ENCODE measurements at regions not wholly inside any gene's neighbourhood (a gene's known extent, or its start where the extent isn't known, plus 50 kb on each side); places are given as distances from the start of the nearest gene placed in this dataset.

DNA sequence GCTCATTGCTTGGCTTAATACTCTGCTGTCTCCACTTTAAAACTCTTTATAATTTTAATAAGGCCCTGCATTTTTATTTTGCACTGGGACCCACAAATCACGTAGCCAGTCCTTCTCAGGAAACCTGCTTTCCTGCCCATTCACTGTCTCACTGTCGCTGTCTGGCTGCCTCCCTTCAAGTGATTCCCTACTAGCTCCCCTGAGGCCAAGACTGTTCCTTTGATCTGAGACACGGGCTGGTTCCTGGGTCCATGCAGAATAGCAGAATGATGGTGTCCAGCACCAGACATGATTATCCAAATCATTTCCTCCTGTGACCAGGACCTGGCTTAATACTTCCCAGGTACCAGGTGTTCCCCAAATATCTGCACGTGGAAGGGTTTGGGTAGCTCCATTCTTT, 597.1 kb upstream of the KLF4 start:
- Histone ChIP-seq H3K36me3 (ENCODE audit: control insufficient read depth in 2 of 2, extremely low read depth in 1 of 2, insufficient read depth in 2 of 2, low read length in 2 of 2) (no peaks in the 10 kb centered on the region), H3K9me3 (ENCODE audit: control insufficient read depth, low read depth, low read length) (no peaks in the 10 kb centered on the region), H4K20me1 (ENCODE audit: control insufficient read depth, extremely low read depth, insufficient read depth, low read length) (no peaks in the 10 kb centered on the region), H2AFZ (ENCODE audit: control insufficient read depth, low read length) (no peak overlapping the region), H3K79me2 (ENCODE audit: control insufficient read depth, insufficient read depth, low read length) (no peaks in the 10 kb centered on the region), H3K9ac (ENCODE audit: control insufficient read depth, extremely low read depth, insufficient read depth, low read length) (no peak overlapping the region), H3K27ac (ENCODE audit: control insufficient read depth, insufficient read depth, low read length) (no peak overlapping the region), H3K27me3 (ENCODE audit: control insufficient read depth, extremely low read depth, insufficient read depth, low read length) (no peaks in the 10 kb centered on the region), H3K4me1 (ENCODE audit: control insufficient read depth, extremely low read depth, insufficient read depth, low read length) (no peaks in the 10 kb centered on the region), H3K9me1 (ENCODE audit: control insufficient read depth, extremely low read depth, insufficient read depth, low read length) (no peaks in the 10 kb centered on the region), H3K4me2 (ENCODE audit: control insufficient read depth, extremely low read depth, insufficient read depth, low read depth, low read length) (no peak overlapping the region), H3K4me3 (ENCODE audit: control insufficient read depth in 2 of 3, extremely low read depth in 1 of 3, insufficient read depth in 2 of 3, low read depth in 1 of 3, low read length in 3 of 3) (no peak overlapping the region)
- FAIRE-seq = no peak
- DNase-seq (ENCODE audit: low read depth, low spot score) = no peak
- dilution Hi-C loops (cut with MboI; ENCODE audit: extremely low pct_ligation_motif_present, low sequenced_read_pairs) = no loop called here
- TF ChIP-seq EZH2 (IDR thresholded peaks at IDR 0.05; ENCODE audit: low read length) = no peak
- TF ChIP-seq, protein P1, sequence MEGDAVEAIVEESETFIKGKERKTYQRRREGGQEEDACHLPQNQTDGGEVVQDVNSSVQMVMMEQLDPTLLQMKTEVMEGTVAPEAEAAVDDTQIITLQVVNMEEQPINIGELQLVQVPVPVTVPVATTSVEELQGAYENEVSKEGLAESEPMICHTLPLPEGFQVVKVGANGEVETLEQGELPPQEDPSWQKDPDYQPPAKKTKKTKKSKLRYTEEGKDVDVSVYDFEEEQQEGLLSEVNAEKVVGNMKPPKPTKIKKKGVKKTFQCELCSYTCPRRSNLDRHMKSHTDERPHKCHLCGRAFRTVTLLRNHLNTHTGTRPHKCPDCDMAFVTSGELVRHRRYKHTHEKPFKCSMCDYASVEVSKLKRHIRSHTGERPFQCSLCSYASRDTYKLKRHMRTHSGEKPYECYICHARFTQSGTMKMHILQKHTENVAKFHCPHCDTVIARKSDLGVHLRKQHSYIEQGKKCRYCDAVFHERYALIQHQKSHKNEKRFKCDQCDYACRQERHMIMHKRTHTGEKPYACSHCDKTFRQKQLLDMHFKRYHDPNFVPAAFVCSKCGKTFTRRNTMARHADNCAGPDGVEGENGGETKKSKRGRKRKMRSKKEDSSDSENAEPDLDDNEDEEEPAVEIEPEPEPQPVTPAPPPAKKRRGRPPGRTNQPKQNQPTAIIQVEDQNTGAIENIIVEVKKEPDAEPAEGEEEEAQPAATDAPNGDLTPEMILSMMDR (optimal IDR thresholded peaks at IDR 0.05 in 1 of 3, IDR thresholded peaks at IDR 0.05 in 1 of 3, conservative IDR thresholded peaks at IDR 0.05 in 1 of 3; ENCODE audit: extremely low read depth in 1 of 3, insufficient read depth in 2 of 3, low read length in 3 of 3) = no peak

DNA sequence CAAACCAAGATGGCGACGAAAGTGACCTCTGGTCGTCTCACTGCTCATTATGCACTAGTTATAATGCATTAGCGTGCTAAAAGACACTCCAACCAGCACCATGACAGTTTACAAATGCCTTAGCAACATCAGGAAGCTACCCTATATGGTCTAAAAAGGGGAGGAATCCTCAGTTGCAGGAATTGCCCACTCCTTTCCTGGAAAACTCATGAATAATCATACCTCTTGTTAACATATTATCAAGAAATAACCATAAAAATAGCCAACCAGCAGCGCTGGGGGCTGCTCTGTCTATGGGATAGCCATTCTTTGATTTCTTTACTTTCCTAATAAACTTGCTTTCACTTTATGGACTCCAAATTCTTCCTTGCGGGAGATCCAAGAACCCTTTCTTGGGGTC, 595.7 kb upstream of the KLF4 start:
- H3K9me3 ChIP-seq (ENCODE audit: control insufficient read depth, low read depth, low read length) = no peaks in the 10 kb centered on the region
- no peaks in the 10 kb centered on the region for H3K9me1 ChIP-seq (ENCODE audit: control insufficient read depth, extremely low read depth, insufficient read depth, low read length)
- no peak for FAIRE-seq
- H3K79me2 ChIP-seq (ENCODE audit: control insufficient read depth, insufficient read depth, low read length) = no peaks in the 10 kb centered on the region
- dilution Hi-C loops (cut with MboI; ENCODE audit: extremely low pct_ligation_motif_present, low sequenced_read_pairs) = no loop called here
- H3K27ac ChIP-seq (ENCODE audit: control insufficient read depth, insufficient read depth, low read length) = no peak overlapping the region
- H3K27me3 ChIP-seq (ENCODE audit: control insufficient read depth, extremely low read depth, insufficient read depth, low read length) = no peaks in the 10 kb centered on the region
- H3K9ac ChIP-seq (ENCODE audit: control insufficient read depth, extremely low read depth, insufficient read depth, low read length) = no peak overlapping the region
- H3K36me3 ChIP-seq (ENCODE audit: control insufficient read depth in 2 of 2, extremely low read depth in 1 of 2, insufficient read depth in 2 of 2, low read length in 2 of 2) = no peaks in the 10 kb centered on the region
- no peak for DNase-seq (ENCODE audit: low read depth, low spot score)
- no peak overlapping the region for H3K4me3 ChIP-seq (ENCODE audit: control insufficient read depth in 2 of 3, extremely low read depth in 1 of 3, insufficient read depth in 2 of 3, low read depth in 1 of 3, low read length in 3 of 3)
- no peak for TF ChIP-seq EZH2 (IDR thresholded peaks at IDR 0.05; ENCODE audit: low read length)
- TF ChIP-seq, protein P1 (optimal IDR thresholded peaks at IDR 0.05 in 1 of 3, IDR thresholded peaks at IDR 0.05 in 1 of 3, conservative IDR thresholded peaks at IDR 0.05 in 1 of 3; ENCODE audit: extremely low read depth in 1 of 3, insufficient read depth in 2 of 3, low read length in 3 of 3) = no peak
- no peak overlapping the region for H2AFZ ChIP-seq (ENCODE audit: control insufficient read depth, low read length)
- H4K20me1 ChIP-seq (ENCODE audit: control insufficient read depth, extremely low read depth, insufficient read depth, low read length) = no peaks in the 10 kb centered on the region
- H3K4me1 ChIP-seq (ENCODE audit: control insufficient read depth, extremely low read depth, insufficient read depth, low read length) = no peaks in the 10 kb centered on the region
- no peak overlapping the region for H3K4me2 ChIP-seq (ENCODE audit: control insufficient read depth, extremely low read depth, insufficient read depth, low read depth, low read length)

All from keratinocyte (primary cell).